ENCODE measurements at regions not wholly inside any gene's neighbourhood (a gene's known extent, or its start where the extent isn't known, plus 50 kb on each side); places are given as distances from the start of the nearest gene placed in this dataset.

GRCh38 chr9:118423721-118424120 lies 719.5 kb downstream of the TLR4 start:
- Histone ChIP-seq H3K4me3 (no peak overlapping the region), H3K9me3 (replicated peaks in 1 of 3) (no peaks in the 10 kb centered on the region), H3K27me3 (no peaks in the 10 kb centered on the region), H3K36me3 (replicated peaks in 1 of 2) (no peaks in the 10 kb centered on the region), H3K4me1 (replicated peaks in 1 of 2) (no peaks in the 10 kb centered on the region), H3K27ac (no peak overlapping the region)
- DNase-seq: no peak
- 82 to 85% (median 83%) methylated on average over 4 of the region's 4 CpGs for WGBS, 4 donors
- intact Hi-C loops (cut with DNase I): loop anchor here in 1 of 2 donors (10.0 kb wide), 1 partner anchor 59 kb away; no protein-coding TSS in a partner anchor
- TF ChIP-seq POLR2A (IDR thresholded peaks at IDR 0.05) (no peak), CTCF (IDR thresholded peaks at IDR 0.05) (no peak)

- no peak overlapping the region for H3K27ac ChIP-seq
- H3K36me3 ChIP-seq (replicated peaks in 1 of 2): no peaks in the 10 kb centered on the region
- DNase-seq: no peak
- no peak overlapping the region for H3K4me3 ChIP-seq
- TF ChIP-seq POLR2A (IDR thresholded peaks at IDR 0.05) (no peak), CTCF (IDR thresholded peaks at IDR 0.05) (no peak)
- 80 to 92% (median 88%) methylated on average over 1 of the region's 1 CpG for WGBS, 4 donors
- intact Hi-C loops (cut with DNase I): loop anchor here in 1 of 2 donors (10.0 kb wide), 1 partner anchor 62 kb away; no protein-coding TSS in a partner anchor
- H3K27me3 ChIP-seq: no peaks in the 10 kb centered on the region
- no peaks in the 10 kb centered on the region for H3K4me1 ChIP-seq (replicated peaks in 1 of 2)
- no peaks in the 10 kb centered on the region for H3K9me3 ChIP-seq (replicated peaks in 1 of 3)
Measured at GRCh38 chr9:118426772-118427171, 722.6 kb downstream of the TLR4 start.

- no peaks in the 10 kb centered on the region for H3K27me3 ChIP-seq
- intact Hi-C loops (cut with DNase I): no loop called here
- WGBS, 4 donors: 66 to 78% (median 71%) methylated on average over 1 of the region's 1 CpG
Measured at GRCh38 chr9:118438810-118439209, 734.6 kb downstream of the TLR4 start.

DNA sequence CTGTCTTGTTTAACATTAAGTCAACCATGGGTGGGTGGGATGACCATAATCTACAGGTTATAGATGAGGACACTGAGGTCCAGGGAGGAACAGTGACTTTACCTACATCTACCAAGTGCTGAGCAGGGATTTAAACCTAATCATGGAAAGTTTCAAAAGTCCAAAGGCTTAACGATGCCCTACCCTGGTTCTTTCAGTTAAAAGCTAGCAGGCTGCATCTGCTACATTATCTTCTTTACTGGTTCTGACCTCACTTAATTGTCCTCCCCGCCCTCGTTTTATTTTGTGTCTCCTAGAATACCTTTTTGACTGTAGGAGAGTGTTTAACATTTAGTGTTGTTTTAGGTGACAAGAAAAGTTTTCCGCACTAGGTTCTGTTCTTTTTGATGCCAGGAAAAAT lies 735.2 kb downstream of the TLR4 start:
- Histone ChIP-seq H3K27ac (no peak overlapping the region), H3K36me3 (replicated peaks in 1 of 2) (no peaks in the 10 kb centered on the region), H3K4me3 (no peak overlapping the region), H3K9me3 (replicated peaks in 1 of 3) (no peaks in the 10 kb centered on the region), H3K27me3 (no peaks in the 10 kb centered on the region), H3K4me1 (replicated peaks in 1 of 2) (no peaks in the 10 kb centered on the region)
- TF ChIP-seq CTCF (IDR thresholded peaks at IDR 0.05) (no peak), POLR2A (IDR thresholded peaks at IDR 0.05) (no peak)
- 77 to 82% (median 78%) methylated on average over 4 of the region's 4 CpGs for WGBS, 4 donors
- DNase-seq: no peak
- intact Hi-C loops (cut with DNase I): no loop called here

More at GRCh38 chr9:118438810-118439209, 734.6 kb downstream of the TLR4 start:
- H3K36me3 ChIP-seq (replicated peaks in 1 of 2): no peaks in the 10 kb centered on the region
- no peak overlapping the region for H3K4me3 ChIP-seq
- no peaks in the 10 kb centered on the region for H3K4me1 ChIP-seq (replicated peaks in 1 of 2)
- DNase-seq: no peak
- H3K27ac ChIP-seq: no peak overlapping the region
- no peak for TF ChIP-seq POLR2A (IDR thresholded peaks at IDR 0.05)
- TF ChIP-seq CTCF (IDR thresholded peaks at IDR 0.05): no peak
- H3K9me3 ChIP-seq (replicated peaks in 1 of 3): no peaks in the 10 kb centered on the region

Measured in adrenal gland (tissue), 9 donors.